Testis (tissue), 2 donors: ENCODE measurements at regions not wholly inside any gene's neighbourhood (a gene's known extent, or its start where the extent isn't known, plus 50 kb on each side); places are given as distances from the start of the nearest gene placed in this dataset.

Experiments
- POLR2A ChIP-seq: fragments of 450-650 bp; IDR thresholded peaks from one replicate; pipeline ENCODE4 v1.6.1; 2017; ENCODE audit warnings: antibody characterized with exemption, mild to moderate bottlenecking, moderate library complexity
- TF ChIP-seq, protein P1 (sequence below), 3 experiments: fragments of 450-650 bp in 2 of 3; fragments of 200-600 bp in 1 of 3; sonication (generic) in 1 of 3; IDR thresholded peaks; one replicate each; pipeline ENCODE4 v1.5.1; 2016 to 2019; ENCODE audit warnings: antibody characterized with exemption in 3 of 3, mild to moderate bottlenecking in 2 of 3, moderate library complexity in 1 of 3

DNA sequence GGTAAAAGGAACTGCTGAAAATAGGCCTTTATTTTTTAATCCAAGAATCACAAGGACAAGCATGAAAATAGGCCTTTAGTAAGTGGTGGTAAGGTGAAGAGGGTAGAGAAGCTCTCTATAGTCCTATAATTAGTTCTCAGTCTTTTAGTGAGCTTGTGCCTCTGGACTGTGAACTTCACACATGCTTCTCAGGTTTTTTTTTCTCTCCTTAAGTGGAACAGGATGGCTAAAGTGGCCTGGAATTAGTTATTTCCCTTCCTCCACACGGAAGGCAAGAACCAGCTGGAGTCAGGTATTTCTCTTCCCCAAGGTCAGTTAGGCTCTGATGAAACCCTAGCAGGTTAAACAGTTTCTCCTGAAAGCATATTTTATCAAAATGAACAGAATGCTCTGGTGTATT, 203.0 kb upstream of the MINDY3 start:
- TF ChIP-seq POLR2A = no peak
- TF ChIP-seq, protein P1, sequence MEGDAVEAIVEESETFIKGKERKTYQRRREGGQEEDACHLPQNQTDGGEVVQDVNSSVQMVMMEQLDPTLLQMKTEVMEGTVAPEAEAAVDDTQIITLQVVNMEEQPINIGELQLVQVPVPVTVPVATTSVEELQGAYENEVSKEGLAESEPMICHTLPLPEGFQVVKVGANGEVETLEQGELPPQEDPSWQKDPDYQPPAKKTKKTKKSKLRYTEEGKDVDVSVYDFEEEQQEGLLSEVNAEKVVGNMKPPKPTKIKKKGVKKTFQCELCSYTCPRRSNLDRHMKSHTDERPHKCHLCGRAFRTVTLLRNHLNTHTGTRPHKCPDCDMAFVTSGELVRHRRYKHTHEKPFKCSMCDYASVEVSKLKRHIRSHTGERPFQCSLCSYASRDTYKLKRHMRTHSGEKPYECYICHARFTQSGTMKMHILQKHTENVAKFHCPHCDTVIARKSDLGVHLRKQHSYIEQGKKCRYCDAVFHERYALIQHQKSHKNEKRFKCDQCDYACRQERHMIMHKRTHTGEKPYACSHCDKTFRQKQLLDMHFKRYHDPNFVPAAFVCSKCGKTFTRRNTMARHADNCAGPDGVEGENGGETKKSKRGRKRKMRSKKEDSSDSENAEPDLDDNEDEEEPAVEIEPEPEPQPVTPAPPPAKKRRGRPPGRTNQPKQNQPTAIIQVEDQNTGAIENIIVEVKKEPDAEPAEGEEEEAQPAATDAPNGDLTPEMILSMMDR (IDR thresholded peaks at IDR 0.05) = no peak
